ENCODE measurements at regions not wholly inside any gene's neighbourhood (a gene's known extent, or its start where the extent isn't known, plus 50 kb on each side); places are given as distances from the start of the nearest gene placed in this dataset.

DNA sequence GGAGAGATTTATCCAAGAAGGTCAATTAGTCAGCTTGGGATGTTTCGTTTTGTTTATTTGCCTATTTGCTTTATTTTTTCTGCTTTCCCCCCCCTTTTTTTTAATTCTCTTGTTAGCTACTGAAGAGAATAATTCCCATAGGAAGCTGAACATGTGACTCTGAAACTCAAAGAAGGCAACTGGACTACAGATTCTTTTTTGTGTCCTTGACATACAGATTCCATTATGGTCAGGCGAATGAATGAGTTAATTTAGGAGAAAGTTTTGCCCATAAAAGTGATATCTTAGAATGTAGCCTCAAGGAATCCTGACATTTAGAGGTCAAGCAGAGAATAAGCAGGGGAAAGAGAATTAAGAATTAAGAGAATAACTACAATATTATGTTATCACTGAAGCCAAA, 514.2 kb upstream of the LINC00305 start:
- TF ChIP-seq EZH2phosphoT487 (IDR thresholded peaks at IDR 0.05; ENCODE audit: insufficient read depth, low read depth) (no peak), EZH2 (IDR thresholded peaks at IDR 0.05; ENCODE audit: insufficient read depth, poor library complexity, severe bottlenecking) (no peak)

Measured in GM23248 (cell line).